ENCODE measurements at regions not wholly inside any gene's neighbourhood (a gene's known extent, or its start where the extent isn't known, plus 50 kb on each side); places are given as distances from the start of the nearest gene placed in this dataset.

DNA sequence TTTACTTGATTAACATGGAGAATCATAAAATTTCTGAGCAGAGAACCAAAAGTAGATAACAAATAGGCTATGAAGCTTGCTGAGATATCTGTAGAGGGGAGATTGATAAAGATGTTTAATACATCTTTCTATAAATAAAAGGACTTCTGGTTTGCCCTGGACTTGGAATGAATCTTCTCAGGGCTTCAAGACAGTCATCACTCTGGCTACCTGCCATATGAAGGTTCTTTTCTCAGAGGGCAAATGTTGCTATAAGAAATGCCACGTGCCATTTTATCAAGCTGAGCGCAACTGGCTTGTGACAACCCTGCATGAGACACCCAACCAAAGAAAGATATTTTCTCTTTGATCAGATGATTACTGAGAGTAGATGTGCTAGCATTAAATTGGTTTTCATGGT is 192.5 kb downstream of the WNT5A start:
- H3K27ac ChIP-seq = no peak overlapping the region
- no peaks in the 10 kb centered on the region for H3K27me3 ChIP-seq
- no peak overlapping the region for H3K4me3 ChIP-seq
- no peaks in the 10 kb centered on the region for H3K4me1 ChIP-seq
- DNase-seq (no peak), ATAC-seq (no peak)
- TF ChIP-seq, protein P1, sequence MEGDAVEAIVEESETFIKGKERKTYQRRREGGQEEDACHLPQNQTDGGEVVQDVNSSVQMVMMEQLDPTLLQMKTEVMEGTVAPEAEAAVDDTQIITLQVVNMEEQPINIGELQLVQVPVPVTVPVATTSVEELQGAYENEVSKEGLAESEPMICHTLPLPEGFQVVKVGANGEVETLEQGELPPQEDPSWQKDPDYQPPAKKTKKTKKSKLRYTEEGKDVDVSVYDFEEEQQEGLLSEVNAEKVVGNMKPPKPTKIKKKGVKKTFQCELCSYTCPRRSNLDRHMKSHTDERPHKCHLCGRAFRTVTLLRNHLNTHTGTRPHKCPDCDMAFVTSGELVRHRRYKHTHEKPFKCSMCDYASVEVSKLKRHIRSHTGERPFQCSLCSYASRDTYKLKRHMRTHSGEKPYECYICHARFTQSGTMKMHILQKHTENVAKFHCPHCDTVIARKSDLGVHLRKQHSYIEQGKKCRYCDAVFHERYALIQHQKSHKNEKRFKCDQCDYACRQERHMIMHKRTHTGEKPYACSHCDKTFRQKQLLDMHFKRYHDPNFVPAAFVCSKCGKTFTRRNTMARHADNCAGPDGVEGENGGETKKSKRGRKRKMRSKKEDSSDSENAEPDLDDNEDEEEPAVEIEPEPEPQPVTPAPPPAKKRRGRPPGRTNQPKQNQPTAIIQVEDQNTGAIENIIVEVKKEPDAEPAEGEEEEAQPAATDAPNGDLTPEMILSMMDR (IDR thresholded peaks at IDR 0.05) = no peak
- no peaks in the 10 kb centered on the region for H3K36me3 ChIP-seq
- H3K9me3 ChIP-seq = no peaks in the 10 kb centered on the region
- intact Hi-C loops (cut with DNase I) = no loop called here

DNA sequence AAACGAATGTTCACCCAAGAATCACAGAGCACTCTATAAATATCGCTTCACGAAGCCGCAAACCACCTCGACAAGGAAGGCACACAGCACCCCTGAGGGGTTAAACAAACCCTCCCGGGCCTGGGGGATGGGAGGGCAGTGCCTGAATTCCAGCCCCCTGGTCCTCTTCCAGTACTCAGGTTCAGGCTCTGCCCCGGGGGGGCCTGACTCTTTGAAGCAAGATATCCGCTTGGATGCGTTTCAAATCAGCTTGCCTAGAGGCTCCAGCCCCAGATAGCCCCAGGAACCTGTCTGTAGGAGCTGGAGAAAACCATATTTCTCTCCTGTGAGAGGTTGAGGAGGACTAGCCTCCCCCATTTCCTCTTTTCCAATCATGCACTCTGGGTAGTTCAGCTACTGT is 194.7 kb downstream of the WNT5A start:
- no peaks in the 10 kb centered on the region for H3K27me3 ChIP-seq
- no peak overlapping the region for H3K4me3 ChIP-seq
- H3K27ac ChIP-seq = no peak overlapping the region
- ATAC-seq = no peak
- no peak for DNase-seq
- TF ChIP-seq, protein P1 (IDR thresholded peaks at IDR 0.05) = no peak
- no peaks in the 10 kb centered on the region for H3K36me3 ChIP-seq
- H3K4me1 ChIP-seq = no peaks in the 10 kb centered on the region
- H3K9me3 ChIP-seq = no peaks in the 10 kb centered on the region
- intact Hi-C loops (cut with DNase I) = no loop called here

DNA sequence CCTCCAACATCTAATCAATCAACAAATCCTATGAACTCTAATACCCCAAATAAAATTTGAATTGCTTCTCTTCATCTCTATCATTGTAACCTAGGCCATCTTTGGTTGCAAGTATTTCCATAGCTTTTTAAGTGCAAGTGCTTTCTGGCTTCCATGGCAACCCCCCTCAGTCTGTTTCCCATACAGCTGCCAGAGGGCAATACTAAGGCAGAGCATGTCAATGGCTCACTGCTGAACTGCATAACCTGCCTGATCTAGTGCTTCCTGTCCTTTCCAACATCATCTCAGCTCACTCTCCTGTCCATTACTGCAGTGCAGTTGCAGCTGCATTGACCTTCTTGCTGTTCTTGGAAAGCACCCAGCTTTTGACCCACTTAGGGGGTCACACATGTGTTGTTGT is 198.4 kb downstream of the WNT5A start:
- no peak overlapping the region for H3K4me3 ChIP-seq
- H3K27ac ChIP-seq = no peak overlapping the region
- no peaks in the 10 kb centered on the region for H3K9me3 ChIP-seq
- ATAC-seq = no peak
- no peaks in the 10 kb centered on the region for H3K36me3 ChIP-seq
- intact Hi-C loops (cut with DNase I) = no loop called here
- TF ChIP-seq, protein P1 (IDR thresholded peaks at IDR 0.05) = no peak
- H3K4me1 ChIP-seq = no peaks in the 10 kb centered on the region
- DNase-seq = no peak
- no peaks in the 10 kb centered on the region for H3K27me3 ChIP-seq

DNA sequence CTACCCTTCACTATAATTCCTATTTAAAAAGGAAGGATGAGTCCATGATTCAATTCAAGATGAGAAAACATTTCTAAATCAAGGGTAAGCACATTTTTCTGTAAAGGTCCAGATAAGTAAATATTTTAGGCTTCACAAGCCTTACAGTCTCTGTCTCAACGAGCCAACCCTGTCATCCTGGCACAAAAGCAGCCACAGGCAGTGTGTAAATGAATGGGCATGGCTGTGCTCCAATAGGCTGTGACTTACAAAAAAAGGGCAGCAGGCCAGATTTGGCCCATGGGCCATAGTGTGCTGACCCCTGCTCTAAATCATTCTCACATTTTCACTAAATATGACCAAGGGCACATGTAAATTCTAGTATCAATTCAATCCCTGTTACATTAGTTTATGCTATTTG is 200.4 kb downstream of the WNT5A start:
- ATAC-seq (no peak), DNase-seq (no peak)
- no peaks in the 10 kb centered on the region for H3K9me3 ChIP-seq
- H3K4me1 ChIP-seq = no peaks in the 10 kb centered on the region
- no peak overlapping the region for H3K4me3 ChIP-seq
- no peaks in the 10 kb centered on the region for H3K36me3 ChIP-seq
- intact Hi-C loops (cut with DNase I) = no loop called here
- H3K27ac ChIP-seq = no peak overlapping the region
- TF ChIP-seq, protein P1 (IDR thresholded peaks at IDR 0.05) = no peak
- H3K27me3 ChIP-seq = no peaks in the 10 kb centered on the region

DNA sequence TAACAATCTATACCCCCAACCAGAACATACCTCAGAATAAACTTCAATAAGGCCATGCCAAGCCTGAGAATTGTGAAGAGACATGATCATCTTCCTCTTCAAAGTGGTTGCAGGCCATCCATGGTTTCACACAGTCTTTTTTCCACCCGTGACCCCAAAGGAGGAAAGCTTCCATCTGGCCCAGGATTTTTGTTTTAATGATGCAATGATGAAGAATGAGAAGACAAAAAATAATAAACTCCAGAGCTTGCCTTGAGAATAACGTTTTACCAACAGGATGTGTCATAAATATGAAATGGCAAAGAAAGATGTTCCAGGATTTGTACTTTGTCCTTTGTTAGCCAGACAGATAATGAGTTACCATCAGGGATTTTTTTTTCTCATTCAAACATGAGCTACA is 201.9 kb downstream of the WNT5A start:
- Histone ChIP-seq H3K4me3 (no peak overlapping the region), H3K4me1 (no peaks in the 10 kb centered on the region), H3K9me3 (no peaks in the 10 kb centered on the region), H3K36me3 (no peaks in the 10 kb centered on the region), H3K27ac (no peak overlapping the region), H3K27me3 (no peaks in the 10 kb centered on the region)
- TF ChIP-seq, protein P1 (IDR thresholded peaks at IDR 0.05) = no peak
- ATAC-seq = no peak
- no peak for DNase-seq
- intact Hi-C loops (cut with DNase I) = no loop called here
